Activated naive CD8-positive, alpha-beta T cell (primary cell): ENCODE measurements at regions not wholly inside any gene's neighbourhood (a gene's known extent, or its start where the extent isn't known, plus 50 kb on each side); places are given as distances from the start of the nearest gene placed in this dataset.

ENCODE experiments used
- H3K27ac Mint-ChIP-seq: one replicate; pipeline ENCODE4 v1.8.0; 2021; ENCODE audit warnings: mixed read lengths
- H3K27me3 Mint-ChIP-seq: one replicate; pipeline ENCODE4 v1.8.0; 2021; ENCODE audit warnings: mixed read lengths
- H3K36me3 Mint-ChIP-seq: one replicate; pipeline ENCODE4 v1.8.0; 2021; ENCODE audit warnings: mixed read lengths
- H3K4me1 Mint-ChIP-seq: one replicate; pipeline ENCODE4 v1.8.0; 2021; ENCODE audit warnings: low read depth, mixed read lengths
- H3K4me3 Mint-ChIP-seq: one replicate; pipeline ENCODE4 v1.8.0; 2021; ENCODE audit warnings: mild to moderate bottlenecking, mixed read lengths
- H3K9me3 Mint-ChIP-seq: one replicate; pipeline ENCODE4 v1.8.0; 2021; ENCODE audit warnings: low read depth, mixed read lengths

DNA sequence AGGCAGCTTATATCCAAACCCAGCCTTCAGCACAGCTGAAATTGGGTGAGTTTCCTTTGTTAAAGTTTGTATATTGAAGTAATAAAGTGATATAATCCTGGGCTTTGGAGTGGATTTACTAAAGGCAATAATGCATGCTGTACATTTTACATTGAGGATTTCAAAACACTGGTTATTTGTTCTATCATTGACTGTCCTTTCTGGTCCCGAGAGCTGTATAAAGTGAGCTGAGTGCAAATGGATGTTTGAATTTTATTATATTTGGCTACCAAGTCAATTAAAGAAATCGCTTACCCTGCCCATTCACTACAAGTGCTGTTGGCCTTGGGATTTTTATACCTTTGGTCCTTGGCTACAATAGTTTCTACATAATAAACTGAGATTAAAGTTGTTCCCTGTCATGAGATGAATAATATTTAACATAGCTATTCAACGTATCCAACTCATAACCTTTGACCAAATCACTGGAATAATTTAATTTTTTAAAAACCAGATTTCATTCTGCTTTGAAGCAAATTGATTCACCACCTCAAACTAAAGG is 207.9 kb downstream of the KLF5 start:
- no peaks in the 10 kb centered on the region for H3K27me3 Mint-ChIP-seq
- H3K4me3 Mint-ChIP-seq = no peak overlapping the region
- no peaks in the 10 kb centered on the region for H3K4me1 Mint-ChIP-seq
- H3K36me3 Mint-ChIP-seq = no peaks in the 10 kb centered on the region
- peaks cover 5% of the 10 kb centered on the region for H3K9me3 Mint-ChIP-seq
- H3K27ac Mint-ChIP-seq = no peak overlapping the region

DNA sequence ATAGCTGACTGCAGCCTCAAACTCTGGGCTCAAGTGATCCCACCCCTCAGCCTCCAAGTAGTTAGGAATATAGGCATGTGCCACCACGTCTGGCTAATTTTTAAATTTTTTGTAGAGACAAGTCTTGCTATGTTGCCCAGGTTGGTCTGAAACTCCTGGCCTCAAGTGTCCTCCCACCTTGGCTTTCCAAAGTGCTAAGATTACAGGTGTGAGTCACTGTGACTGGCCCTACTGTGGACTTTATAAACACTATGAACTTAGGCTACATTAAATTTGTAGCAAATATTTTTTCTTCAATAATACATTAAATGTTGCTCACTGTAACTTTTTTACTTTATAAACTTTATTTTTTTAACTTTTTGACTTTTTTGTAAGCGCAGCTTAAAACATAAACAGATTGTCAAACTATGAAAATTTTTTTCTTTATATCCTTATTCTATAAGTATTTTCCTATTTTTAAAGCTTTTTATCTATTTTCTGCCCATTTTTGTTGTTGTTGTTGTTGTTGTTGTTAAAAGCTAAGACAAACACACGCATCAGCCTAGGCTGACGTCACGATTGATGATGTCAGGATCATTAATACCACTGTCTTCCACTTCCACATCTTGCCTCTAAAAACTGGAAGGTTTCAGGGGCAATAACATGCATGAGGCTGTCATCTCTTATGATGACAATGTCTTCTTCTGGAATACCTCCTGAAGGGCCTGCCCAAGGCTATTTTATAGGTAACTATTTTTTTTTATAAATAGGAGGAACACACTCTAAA is 204.2 kb downstream of the KLF5 start:
- Mint-ChIP-seq H3K4me1 (no peaks in the 10 kb centered on the region), H3K36me3 (no peaks in the 10 kb centered on the region), H3K4me3 (no peak overlapping the region), H3K27ac (no peak overlapping the region), H3K27me3 (no peaks in the 10 kb centered on the region), H3K9me3 (no peaks in the 10 kb centered on the region)

DNA sequence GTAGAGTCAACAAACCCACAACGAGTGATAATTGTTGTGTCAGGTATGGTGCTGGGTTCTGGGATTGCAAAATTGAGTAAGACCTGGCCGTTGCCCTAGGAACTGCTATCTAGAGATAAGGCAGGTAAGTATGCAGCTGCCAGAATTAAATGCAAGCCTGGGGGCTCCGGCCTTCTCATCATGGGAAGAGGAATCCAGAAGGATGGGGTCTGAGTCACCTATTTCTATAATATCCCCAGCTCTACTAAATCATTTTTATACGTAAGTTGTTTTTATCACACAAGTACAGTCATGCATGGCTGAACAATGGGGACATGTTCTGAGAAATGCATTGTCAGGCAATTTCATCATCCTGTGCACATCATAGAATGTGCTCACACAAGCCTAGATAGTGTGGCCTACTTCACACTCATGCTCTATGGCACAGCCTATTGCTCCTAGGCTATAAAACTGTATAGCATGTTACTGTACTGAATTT is 203.0 kb downstream of the KLF5 start:
- no peaks in the 10 kb centered on the region for H3K9me3 Mint-ChIP-seq
- no peak overlapping the region for H3K4me3 Mint-ChIP-seq
- H3K27me3 Mint-ChIP-seq = no peaks in the 10 kb centered on the region
- H3K4me1 Mint-ChIP-seq = no peaks in the 10 kb centered on the region
- H3K36me3 Mint-ChIP-seq = no peaks in the 10 kb centered on the region
- H3K27ac Mint-ChIP-seq = no peak overlapping the region

DNA sequence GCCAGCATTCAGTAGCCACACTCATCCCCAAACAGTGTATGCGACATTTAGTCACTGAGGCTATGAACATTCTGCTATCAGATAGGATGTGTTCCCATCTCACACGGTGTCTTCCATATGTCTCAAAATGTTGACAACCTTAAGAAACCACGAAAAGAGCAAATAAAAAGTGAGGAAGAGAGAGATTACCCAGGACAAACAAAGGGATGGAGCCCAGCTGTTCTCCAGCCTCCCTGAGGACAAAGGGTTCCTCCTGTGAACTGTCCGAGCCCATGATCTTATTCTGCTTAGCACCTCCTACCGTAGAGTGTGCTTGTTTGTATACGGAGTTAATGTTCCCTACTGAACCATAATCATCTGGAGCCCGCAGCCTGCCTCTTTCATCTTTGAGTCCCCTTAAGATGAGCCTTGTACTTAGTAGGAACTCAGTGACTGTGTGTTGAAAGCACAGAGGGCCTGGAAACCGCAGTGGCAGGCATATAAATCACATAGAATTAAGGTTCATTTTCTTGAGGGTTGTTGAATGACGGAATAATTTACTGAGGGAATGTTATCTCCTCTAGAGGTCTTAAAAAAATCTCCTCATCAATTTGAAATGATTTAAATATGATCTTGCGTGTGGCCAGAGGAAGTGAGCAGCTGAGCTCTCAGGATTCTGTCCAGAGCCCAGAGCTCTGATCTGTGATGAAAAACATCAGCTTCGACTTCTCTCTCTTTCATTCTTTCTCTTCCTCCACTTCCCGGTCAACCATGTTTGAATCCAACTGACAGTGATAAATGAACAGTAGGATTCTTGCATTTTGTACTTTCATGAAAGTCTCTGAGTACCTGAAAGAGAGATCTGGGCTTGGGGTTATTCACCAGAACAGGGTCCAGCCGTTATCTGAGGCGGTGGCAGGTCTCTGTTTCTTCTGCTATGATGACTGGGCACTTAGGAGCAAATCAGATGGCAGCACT is 200.5 kb downstream of the KLF5 start:
- H3K27me3 Mint-ChIP-seq = no peaks in the 10 kb centered on the region
- no peaks in the 10 kb centered on the region for H3K4me1 Mint-ChIP-seq
- H3K27ac Mint-ChIP-seq = no peak overlapping the region
- no peak overlapping the region for H3K4me3 Mint-ChIP-seq
- H3K36me3 Mint-ChIP-seq = no peaks in the 10 kb centered on the region
- no peaks in the 10 kb centered on the region for H3K9me3 Mint-ChIP-seq

DNA sequence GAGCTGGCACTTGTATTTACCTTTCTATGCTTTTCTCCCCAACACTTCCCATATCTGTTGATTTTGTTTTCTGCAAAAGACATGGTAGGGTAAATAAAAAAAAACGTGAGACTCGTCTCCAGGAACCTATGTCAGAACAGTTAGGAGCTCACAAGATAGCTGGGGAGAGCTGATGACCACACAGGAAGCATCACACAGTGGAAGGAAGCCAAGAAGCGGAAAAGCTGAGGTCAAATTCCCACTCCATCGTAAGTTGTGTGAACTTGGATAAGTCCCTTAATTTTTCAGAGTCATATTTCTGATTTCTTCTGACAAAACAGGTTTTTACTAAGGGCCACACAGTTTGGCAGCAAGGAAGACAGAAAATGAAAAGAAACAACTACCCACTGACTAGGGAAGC is 199.6 kb downstream of the KLF5 start:
- Mint-ChIP-seq H3K4me1 (no peaks in the 10 kb centered on the region), H3K9me3 (no peaks in the 10 kb centered on the region), H3K4me3 (no peak overlapping the region), H3K27ac (no peak overlapping the region), H3K36me3 (no peaks in the 10 kb centered on the region), H3K27me3 (no peaks in the 10 kb centered on the region)

GRCh38 chr13:73254827-73255226 is 196.0 kb downstream of the KLF5 start:
- Mint-ChIP-seq H3K36me3 (no peaks in the 10 kb centered on the region), H3K27ac (no peak overlapping the region), H3K4me1 (no peaks in the 10 kb centered on the region), H3K4me3 (no peak overlapping the region), H3K27me3 (no peaks in the 10 kb centered on the region), H3K9me3 (no peaks in the 10 kb centered on the region)

- Mint-ChIP-seq H3K4me1 (no peaks in the 10 kb centered on the region), H3K27ac (no peak overlapping the region), H3K9me3 (no peaks in the 10 kb centered on the region), H3K4me3 (no peak overlapping the region), H3K27me3 (no peaks in the 10 kb centered on the region), H3K36me3 (no peaks in the 10 kb centered on the region)
Observed at GRCh38 chr13:73251626-73252265, 192.9 kb downstream of the KLF5 start.

DNA sequence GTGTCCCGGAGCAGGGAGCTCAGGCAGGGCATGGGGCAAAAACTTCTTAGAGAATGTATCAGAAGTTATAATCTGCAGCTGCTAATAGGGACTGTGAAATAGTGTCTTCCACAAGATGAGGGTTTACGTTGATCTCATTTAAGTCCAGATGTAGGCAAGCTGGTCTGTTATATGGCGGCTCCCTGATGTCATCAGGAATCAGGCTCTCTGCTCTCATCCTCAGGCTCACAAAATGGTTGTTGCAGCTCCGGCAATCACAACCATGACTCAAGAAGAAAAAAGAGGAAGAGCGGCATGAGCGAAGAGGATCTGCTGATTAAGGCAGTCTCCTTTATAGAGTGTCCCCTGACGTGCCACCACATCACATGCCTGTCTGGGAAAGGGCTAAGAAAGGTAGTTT is 191.3 kb downstream of the KLF5 start:
- Mint-ChIP-seq H3K36me3 (no peaks in the 10 kb centered on the region), H3K4me1 (no peaks in the 10 kb centered on the region), H3K27ac (no peak overlapping the region), H3K27me3 (no peaks in the 10 kb centered on the region), H3K4me3 (no peak overlapping the region), H3K9me3 (no peaks in the 10 kb centered on the region)

GRCh38 chr13:73248711-73249580 is 190.1 kb downstream of the KLF5 start:
- Mint-ChIP-seq H3K36me3 (no peaks in the 10 kb centered on the region), H3K27ac (no peak overlapping the region), H3K9me3 (no peaks in the 10 kb centered on the region), H3K4me1 (no peaks in the 10 kb centered on the region), H3K4me3 (no peak overlapping the region), H3K27me3 (no peaks in the 10 kb centered on the region)

DNA sequence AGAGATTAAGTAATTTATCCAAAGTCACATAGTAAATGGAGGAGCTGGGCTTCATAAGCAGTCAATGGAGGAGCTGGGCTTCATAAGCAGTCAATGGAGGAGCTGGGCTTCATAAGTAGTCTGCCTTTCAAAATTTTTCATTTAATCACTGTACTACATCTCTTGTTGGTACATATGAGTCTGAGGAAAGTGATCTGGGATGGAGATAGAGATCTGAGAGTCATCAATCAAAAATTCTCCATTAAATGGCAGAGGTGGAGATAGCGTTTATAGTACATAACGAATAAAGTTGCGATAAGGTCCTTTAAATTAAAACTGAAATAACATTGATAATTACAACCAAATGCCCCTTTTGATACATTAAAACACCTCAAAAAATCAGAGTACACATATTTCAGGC is 189.3 kb downstream of the KLF5 start:
- Mint-ChIP-seq H3K27me3 (no peaks in the 10 kb centered on the region), H3K36me3 (no peaks in the 10 kb centered on the region), H3K9me3 (no peaks in the 10 kb centered on the region), H3K27ac (no peak overlapping the region), H3K4me3 (no peak overlapping the region), H3K4me1 (no peaks in the 10 kb centered on the region)

- Mint-ChIP-seq H3K36me3 (no peaks in the 10 kb centered on the region), H3K27ac (no peak overlapping the region), H3K4me3 (no peak overlapping the region), H3K4me1 (no peaks in the 10 kb centered on the region), H3K27me3 (no peaks in the 10 kb centered on the region), H3K9me3 (no peaks in the 10 kb centered on the region)
Observed at GRCh38 chr13:73245246-73245645, 186.4 kb downstream of the KLF5 start.

- H3K36me3 Mint-ChIP-seq = no peaks in the 10 kb centered on the region
- no peaks in the 10 kb centered on the region for H3K9me3 Mint-ChIP-seq
- no peak overlapping the region for H3K4me3 Mint-ChIP-seq
- H3K27ac Mint-ChIP-seq = no peak overlapping the region
- H3K4me1 Mint-ChIP-seq = no peaks in the 10 kb centered on the region
- no peaks in the 10 kb centered on the region for H3K27me3 Mint-ChIP-seq
Observed at GRCh38 chr13:73244467-73244866, 185.7 kb downstream of the KLF5 start.

GRCh38 chr13:73242515-73243015 is 183.8 kb downstream of the KLF5 start:
- Mint-ChIP-seq H3K36me3 (no peaks in the 10 kb centered on the region), H3K27ac (no peak overlapping the region), H3K4me1 (no peaks in the 10 kb centered on the region), H3K4me3 (no peak overlapping the region), H3K9me3 (no peaks in the 10 kb centered on the region), H3K27me3 (no peaks in the 10 kb centered on the region)

GRCh38 chr13:73240193-73240592 is 181.4 kb downstream of the KLF5 start:
- H3K4me3 Mint-ChIP-seq = no peak overlapping the region
- H3K27ac Mint-ChIP-seq = no peak overlapping the region
- H3K36me3 Mint-ChIP-seq = peaks cover 4% of the 10 kb centered on the region
- H3K4me1 Mint-ChIP-seq = no peaks in the 10 kb centered on the region
- no peaks in the 10 kb centered on the region for H3K27me3 Mint-ChIP-seq
- no peaks in the 10 kb centered on the region for H3K9me3 Mint-ChIP-seq
